Upper lobe of left lung (tissue), 4 donors: ENCODE measurements at regions not wholly inside any gene's neighbourhood (a gene's known extent, or its start where the extent isn't known, plus 50 kb on each side); places are given as distances from the start of the nearest gene placed in this dataset.

Source experiments
- EP300 ChIP-seq, 4 donors: sonication (generic); formaldehyde crosslinking; IDR thresholded peaks; one replicate each; pipeline ENCODE4 v1.5.1; 2017; ENCODE audit warnings: antibody characterized with exemption in 4 of 4, control low read depth in 2 of 4
- POLR2A ChIP-seq, 4 donors: fragments of 450-650 bp; IDR thresholded peaks; one replicate each; pipeline ENCODE4 v1.5.1; 2016 to 2017; ENCODE audit warnings: antibody characterized with exemption in 4 of 4, mild to moderate bottlenecking in 2 of 4
- POLR2AphosphoS5 ChIP-seq, 2 donors: sonication (generic); formaldehyde crosslinking; IDR thresholded peaks; one replicate each; pipeline ENCODE4 v1.5.1; 2017; ENCODE audit warnings: antibody characterized with exemption in 2 of 2
- TF ChIP-seq, protein P1 (sequence below), 6 experiments: fragments of 450-650 bp in 4 of 6; fragments of 200-600 bp in 2 of 6; sonication (generic) in 2 of 6; IDR thresholded peaks; one replicate each; pipeline ENCODE4 v1.5.1; 2016 to 2019; ENCODE audit warnings: antibody characterized with exemption in 6 of 6

DNA sequence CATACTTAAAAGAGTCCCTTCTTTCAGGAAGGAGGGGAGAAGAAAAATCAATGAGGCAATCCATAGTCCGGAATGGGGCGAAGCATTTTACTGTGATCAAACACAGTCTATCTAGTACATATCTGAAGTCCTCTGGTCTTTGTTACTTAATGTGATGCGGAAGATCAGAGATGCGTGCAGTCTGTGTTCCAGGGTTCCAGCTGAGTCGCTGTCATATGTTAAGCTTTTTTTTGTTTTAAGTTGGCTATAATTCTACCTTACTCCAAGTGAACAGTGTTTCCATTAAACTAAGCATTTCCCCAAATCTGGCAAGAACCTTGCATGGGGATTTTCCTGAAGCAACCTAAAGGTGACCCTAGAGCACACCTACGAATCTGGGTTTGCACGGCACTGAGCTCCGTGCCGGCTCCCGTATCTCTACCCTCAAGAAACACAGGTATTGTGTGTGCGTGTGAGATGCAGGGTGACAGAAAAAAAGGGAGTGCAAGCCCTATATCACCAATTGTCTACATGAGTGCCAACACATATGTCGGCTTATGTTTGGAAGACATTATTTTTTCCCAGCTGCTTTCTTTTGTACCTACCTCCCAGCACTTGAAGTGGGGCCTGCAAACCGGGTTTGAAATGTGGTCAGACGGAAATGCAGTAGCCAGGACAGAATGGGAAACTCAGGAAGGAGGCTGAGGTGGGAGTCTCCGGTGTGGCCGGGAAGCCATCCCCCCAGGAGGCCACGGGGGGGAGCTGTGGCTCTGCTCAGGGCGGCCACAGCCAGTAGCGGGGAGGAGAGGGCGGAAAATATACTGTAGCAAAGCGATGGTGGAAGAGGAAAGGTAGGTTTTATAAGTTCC is 435.8 kb upstream of the MGMT start:
- no peak for TF ChIP-seq POLR2A (IDR thresholded peaks at IDR 0.05)
- TF ChIP-seq, protein P1, sequence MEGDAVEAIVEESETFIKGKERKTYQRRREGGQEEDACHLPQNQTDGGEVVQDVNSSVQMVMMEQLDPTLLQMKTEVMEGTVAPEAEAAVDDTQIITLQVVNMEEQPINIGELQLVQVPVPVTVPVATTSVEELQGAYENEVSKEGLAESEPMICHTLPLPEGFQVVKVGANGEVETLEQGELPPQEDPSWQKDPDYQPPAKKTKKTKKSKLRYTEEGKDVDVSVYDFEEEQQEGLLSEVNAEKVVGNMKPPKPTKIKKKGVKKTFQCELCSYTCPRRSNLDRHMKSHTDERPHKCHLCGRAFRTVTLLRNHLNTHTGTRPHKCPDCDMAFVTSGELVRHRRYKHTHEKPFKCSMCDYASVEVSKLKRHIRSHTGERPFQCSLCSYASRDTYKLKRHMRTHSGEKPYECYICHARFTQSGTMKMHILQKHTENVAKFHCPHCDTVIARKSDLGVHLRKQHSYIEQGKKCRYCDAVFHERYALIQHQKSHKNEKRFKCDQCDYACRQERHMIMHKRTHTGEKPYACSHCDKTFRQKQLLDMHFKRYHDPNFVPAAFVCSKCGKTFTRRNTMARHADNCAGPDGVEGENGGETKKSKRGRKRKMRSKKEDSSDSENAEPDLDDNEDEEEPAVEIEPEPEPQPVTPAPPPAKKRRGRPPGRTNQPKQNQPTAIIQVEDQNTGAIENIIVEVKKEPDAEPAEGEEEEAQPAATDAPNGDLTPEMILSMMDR (IDR thresholded peaks at IDR 0.05): peak; percentile 51 to 81 (median 72)
- no peak for TF ChIP-seq POLR2AphosphoS5 (IDR thresholded peaks at IDR 0.05)
- no peak for TF ChIP-seq EP300 (IDR thresholded peaks at IDR 0.05)
